SK-N-SH (cell line): ENCODE measurements at regions not wholly inside any gene's neighbourhood (a gene's known extent, or its start where the extent isn't known, plus 50 kb on each side); places are given as distances from the start of the nearest gene placed in this dataset.

Source experiments
- CTCF ChIP-seq: fragments of 200-600 bp; sonication (generic); IDR thresholded peaks from 2 replicates; pipeline ENCODE4 v1.6.1; 2017; ENCODE audit warnings: antibody characterized with exemption, mild to moderate bottlenecking, moderate library complexity
- JUND ChIP-seq: IDR thresholded peaks from 2 replicates; pipeline ENCODE4 v1.4.0; 2012
- NRF1 ChIP-seq: IDR thresholded peaks from 2 replicates; pipeline ENCODE4 v1.6.1; 2012; ENCODE audit warnings: low read depth, mild to moderate bottlenecking, low read length
- POLR2AphosphoS5 ChIP-seq: IDR thresholded peaks from 2 replicates; pipeline ENCODE4 v1.6.1; 2012; ENCODE audit warnings: low read depth, low read length
- RCOR1 ChIP-seq: fragments of 150-350 bp; IDR thresholded peaks from 2 replicates; pipeline ENCODE4 v1.6.1; 2017; ENCODE audit warnings: antibody characterized with exemption, low read length
- TF ChIP-seq, protein P1 (sequence below): fragments of 150-350 bp; IDR thresholded peaks from 2 replicates; pipeline ENCODE4 v1.6.1; 2017; ENCODE audit warnings: antibody characterized with exemption, low read length, low read depth, borderline replicate concordance
- TF ChIP-seq, protein P2 (sequence below): IDR thresholded peaks from 2 replicates; pipeline ENCODE4; 2012

GRCh38 chr5:85173469-85173868 lies 788.8 kb upstream of the EDIL3 start:
- TF ChIP-seq JUND = no peak
- TF ChIP-seq CTCF = no peak
- TF ChIP-seq, protein P1, sequence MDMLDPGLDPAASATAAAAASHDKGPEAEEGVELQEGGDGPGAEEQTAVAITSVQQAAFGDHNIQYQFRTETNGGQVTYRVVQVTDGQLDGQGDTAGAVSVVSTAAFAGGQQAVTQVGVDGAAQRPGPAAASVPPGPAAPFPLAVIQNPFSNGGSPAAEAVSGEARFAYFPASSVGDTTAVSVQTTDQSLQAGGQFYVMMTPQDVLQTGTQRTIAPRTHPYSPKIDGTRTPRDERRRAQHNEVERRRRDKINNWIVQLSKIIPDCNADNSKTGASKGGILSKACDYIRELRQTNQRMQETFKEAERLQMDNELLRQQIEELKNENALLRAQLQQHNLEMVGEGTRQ = no peak
- no peak for TF ChIP-seq RCOR1
- no peak for TF ChIP-seq POLR2AphosphoS5
- TF ChIP-seq NRF1 = no peak
- TF ChIP-seq, protein P2, sequence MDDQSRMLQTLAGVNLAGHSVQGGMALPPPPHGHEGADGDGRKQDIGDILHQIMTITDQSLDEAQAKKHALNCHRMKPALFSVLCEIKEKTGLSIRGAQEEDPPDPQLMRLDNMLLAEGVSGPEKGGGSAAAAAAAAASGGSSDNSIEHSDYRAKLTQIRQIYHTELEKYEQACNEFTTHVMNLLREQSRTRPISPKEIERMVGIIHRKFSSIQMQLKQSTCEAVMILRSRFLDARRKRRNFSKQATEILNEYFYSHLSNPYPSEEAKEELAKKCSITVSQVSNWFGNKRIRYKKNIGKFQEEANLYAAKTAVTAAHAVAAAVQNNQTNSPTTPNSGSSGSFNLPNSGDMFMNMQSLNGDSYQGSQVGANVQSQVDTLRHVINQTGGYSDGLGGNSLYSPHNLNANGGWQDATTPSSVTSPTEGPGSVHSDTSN = no peak
